Kidney (tissue), 13 donors: ENCODE measurements at regions not wholly inside any gene's neighbourhood (a gene's known extent, or its start where the extent isn't known, plus 50 kb on each side); places are given as distances from the start of the nearest gene placed in this dataset.

Source experiments
- DNase-seq, 5 donors: peaks; one replicate each; pipeline ENCODE4 v3.0.0-alpha.2; 2013 to 2020
- FAIRE-seq: peaks from 2 replicates; lab custom pipeline; 2012; peaks lifted over from hg19 to GRCh38; lab: Jason Lieb, UNC
- H3K27ac ChIP-seq, 2 donors: one replicate each; pipeline ENCODE4 v1.7.0; 2013; ENCODE audit warnings: low read depth in 2 of 2, low read length in 2 of 2, inconsistent platforms in 1 of 2
- H3K27me3 ChIP-seq: one replicate; pipeline ENCODE4 v1.7.1; 2013; ENCODE audit warnings: low read length, inconsistent platforms; ENCODE audit not compliant: control insufficient read depth, insufficient read depth
- H3K36me3 ChIP-seq, 3 donors: one replicate each; pipeline versions ENCODE4 v1.7.0 to v1.7.1; 2013; ENCODE audit warnings: low read length in 3 of 3, control low read depth in 1 of 3, inconsistent platforms in 1 of 3; ENCODE audit not compliant: insufficient read depth in 3 of 3, control insufficient read depth in 2 of 3
- H3K4me1 ChIP-seq, 3 donors: one replicate each; pipeline versions ENCODE4 v1.7.0 to v1.7.1; 2013; ENCODE audit warnings: low read length in 3 of 3, inconsistent platforms in 1 of 3, low read depth in 1 of 3; ENCODE audit not compliant: control insufficient read depth in 2 of 3, insufficient read depth in 2 of 3
- H3K4me3 ChIP-seq, 3 donors: one replicate each; pipeline versions ENCODE4 v1.7.0 to v1.8.1; 2013; ENCODE audit warnings: low read length in 3 of 3, control low read depth in 1 of 3, inconsistent platforms in 1 of 3
- H3K9ac ChIP-seq, 3 donors: one replicate each; pipeline versions ENCODE4 v1.7.0 to v1.7.1; 2013; ENCODE audit warnings: low read length in 3 of 3, control low read depth in 1 of 3, inconsistent platforms in 1 of 3
- H3K9me3 ChIP-seq, 3 donors: one replicate each; pipeline versions ENCODE4 v1.7.0 to v1.7.1; 2013; ENCODE audit warnings: low read length in 3 of 3, control low read depth in 1 of 3, inconsistent platforms in 1 of 3; ENCODE audit not compliant: control insufficient read depth in 2 of 3, insufficient read depth in 1 of 3
- intact Hi-C: fragments of 100-400 bp; cut with DNase I; formaldehyde crosslinking; loops from one replicate; pipeline ENCODE4 v1.11.1; 2022
- TF ChIP-seq, protein P1 (sequence below): IDR thresholded peaks from 3 replicates; pipeline ENCODE4 v1.5.1; 2012; ENCODE audit warnings: mild to moderate bottlenecking, moderate library complexity, borderline replicate concordance; ENCODE audit not compliant: insufficient read depth; ENCODE audit errors: extremely low read depth
- donor health status: control.
- donor health status: control.
- donor health status: control.
- donor health status: control.
- donor health status: control.
- donor health status: DM: yes; HTN: yes; CAD: no.
- donor health status: Normal renal cell carcinoma (clear cell type).

DNA sequence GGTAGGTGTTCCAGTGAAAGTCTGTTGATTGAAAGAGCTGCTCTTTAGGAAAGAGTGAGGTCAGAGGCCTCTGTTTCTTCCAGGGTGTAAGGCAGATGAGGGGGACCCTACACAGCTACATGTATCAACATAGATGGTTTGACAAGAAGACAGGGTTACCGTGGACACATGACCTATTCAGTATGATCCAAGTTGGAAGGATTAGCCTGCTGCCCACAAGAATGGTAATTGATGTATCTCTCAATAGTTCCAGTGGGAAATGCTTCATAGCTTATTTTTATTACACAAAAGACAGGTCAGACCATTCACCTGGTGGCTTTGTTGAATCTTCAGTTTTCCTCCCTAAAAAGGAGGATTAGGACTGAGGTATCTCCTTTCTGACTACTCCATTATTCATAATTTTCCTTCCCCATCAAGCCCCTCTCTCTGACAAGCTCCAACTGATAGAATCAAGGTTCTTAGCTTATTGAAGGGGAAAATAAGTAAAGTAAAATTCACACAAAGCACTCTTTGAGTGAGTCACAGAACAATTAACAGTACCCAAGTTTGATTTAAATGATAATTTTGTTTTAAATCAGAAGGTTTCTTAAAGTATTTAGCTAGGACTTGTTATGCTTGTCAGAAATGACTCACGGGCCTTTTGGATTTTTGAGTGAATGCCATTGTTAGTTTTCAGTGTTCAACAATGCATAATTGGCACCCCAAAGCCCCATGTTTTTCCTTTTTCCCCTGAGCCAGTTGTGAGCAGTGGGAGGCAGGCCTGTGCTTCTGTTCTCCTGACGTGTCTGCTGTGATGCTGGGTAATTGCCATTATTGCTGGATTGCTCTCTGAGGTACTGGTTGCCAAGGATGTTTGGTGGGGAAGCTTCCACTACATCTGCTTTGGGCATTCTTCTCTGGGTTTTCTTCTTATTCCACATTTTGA is 373.2 kb downstream of the DDX10 start:
- TF ChIP-seq, protein P1, sequence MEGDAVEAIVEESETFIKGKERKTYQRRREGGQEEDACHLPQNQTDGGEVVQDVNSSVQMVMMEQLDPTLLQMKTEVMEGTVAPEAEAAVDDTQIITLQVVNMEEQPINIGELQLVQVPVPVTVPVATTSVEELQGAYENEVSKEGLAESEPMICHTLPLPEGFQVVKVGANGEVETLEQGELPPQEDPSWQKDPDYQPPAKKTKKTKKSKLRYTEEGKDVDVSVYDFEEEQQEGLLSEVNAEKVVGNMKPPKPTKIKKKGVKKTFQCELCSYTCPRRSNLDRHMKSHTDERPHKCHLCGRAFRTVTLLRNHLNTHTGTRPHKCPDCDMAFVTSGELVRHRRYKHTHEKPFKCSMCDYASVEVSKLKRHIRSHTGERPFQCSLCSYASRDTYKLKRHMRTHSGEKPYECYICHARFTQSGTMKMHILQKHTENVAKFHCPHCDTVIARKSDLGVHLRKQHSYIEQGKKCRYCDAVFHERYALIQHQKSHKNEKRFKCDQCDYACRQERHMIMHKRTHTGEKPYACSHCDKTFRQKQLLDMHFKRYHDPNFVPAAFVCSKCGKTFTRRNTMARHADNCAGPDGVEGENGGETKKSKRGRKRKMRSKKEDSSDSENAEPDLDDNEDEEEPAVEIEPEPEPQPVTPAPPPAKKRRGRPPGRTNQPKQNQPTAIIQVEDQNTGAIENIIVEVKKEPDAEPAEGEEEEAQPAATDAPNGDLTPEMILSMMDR: no peak
- DNase-seq: peak in 1 of 5 donors; percentile 12

DNA sequence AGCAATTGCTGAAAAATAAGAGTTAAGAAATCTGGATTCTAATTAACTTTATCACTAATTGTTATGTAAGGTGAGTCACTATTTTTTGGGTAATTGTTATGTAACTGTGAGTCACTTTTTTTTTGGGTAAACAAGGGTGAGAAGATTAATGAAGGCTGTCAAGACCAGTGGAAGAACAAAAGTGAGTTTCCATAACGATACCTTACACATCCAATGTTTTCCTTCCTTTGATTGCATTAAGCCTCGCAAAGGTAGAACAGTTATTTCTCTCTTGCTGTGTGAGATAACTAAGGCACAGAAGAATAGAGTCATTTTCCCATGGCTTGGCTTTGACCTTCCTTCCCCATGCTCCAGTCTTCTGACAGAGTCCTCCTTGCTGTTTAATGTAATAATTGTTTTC is 374.7 kb downstream of the DDX10 start:
- H3K9ac ChIP-seq: no peak overlapping the region
- TF ChIP-seq, protein P1: no peak
- DNase-seq: no peak
- intact Hi-C loops: no loop called here
- H3K4me3 ChIP-seq: no peak overlapping the region
- no peak for FAIRE-seq
- no peaks in the 10 kb centered on the region for H3K9me3 ChIP-seq
- H3K36me3 ChIP-seq: no peaks in the 10 kb centered on the region
- no peaks in the 10 kb centered on the region for H3K4me1 ChIP-seq
- H3K27ac ChIP-seq: no peak overlapping the region
- H3K27me3 ChIP-seq: no peaks in the 10 kb centered on the region

More for the DNA sequence above, 373.2 kb downstream of the DDX10 start:
- Histone ChIP-seq H3K9ac (no peak overlapping the region), H3K4me1 (no peaks in the 10 kb centered on the region), H3K27ac (no peak overlapping the region), H3K27me3 (no peaks in the 10 kb centered on the region), H3K4me3 (no peak overlapping the region), H3K9me3 (no peaks in the 10 kb centered on the region), H3K36me3 (no peaks in the 10 kb centered on the region)
- no peak for FAIRE-seq
- intact Hi-C loops: no loop called here

DNA sequence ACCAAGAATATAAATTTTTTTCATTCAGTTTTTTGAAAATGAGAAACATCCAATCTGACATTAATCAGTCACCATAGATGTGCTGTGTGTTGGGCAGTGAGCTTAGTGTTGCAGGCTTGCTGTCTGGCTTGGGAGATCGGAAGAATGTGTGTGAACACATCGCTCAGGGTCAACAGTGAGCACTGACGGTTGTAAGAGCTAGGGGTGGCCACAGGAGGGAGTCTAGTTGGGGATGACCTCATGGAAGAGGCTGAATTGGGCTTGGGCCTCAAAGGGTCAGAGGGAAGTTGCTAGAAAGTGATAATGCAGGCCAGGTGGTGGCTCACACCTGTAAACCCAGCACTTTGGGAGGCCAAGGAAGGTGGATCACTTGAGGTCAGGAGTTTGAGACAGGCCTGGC is 375.4 kb downstream of the DDX10 start:
- FAIRE-seq: no peak
- no peak overlapping the region for H3K9ac ChIP-seq
- no peaks in the 10 kb centered on the region for H3K4me1 ChIP-seq
- H3K27me3 ChIP-seq: no peaks in the 10 kb centered on the region
- no peak for DNase-seq
- H3K36me3 ChIP-seq: no peaks in the 10 kb centered on the region
- intact Hi-C loops: no loop called here
- no peak overlapping the region for H3K4me3 ChIP-seq
- H3K27ac ChIP-seq: no peak overlapping the region
- H3K9me3 ChIP-seq: no peaks in the 10 kb centered on the region
- TF ChIP-seq, protein P1: no peak
